NCI-H2029 (cell line): ENCODE measurements at regions not wholly inside any gene's neighbourhood (a gene's known extent, or its start where the extent isn't known, plus 50 kb on each side); places are given as distances from the start of the nearest gene placed in this dataset.

Experiments
- DNase-seq: peaks from one replicate; lab custom pipeline; 2025; lab: John Stamatoyannopoulos, UW

DNA sequence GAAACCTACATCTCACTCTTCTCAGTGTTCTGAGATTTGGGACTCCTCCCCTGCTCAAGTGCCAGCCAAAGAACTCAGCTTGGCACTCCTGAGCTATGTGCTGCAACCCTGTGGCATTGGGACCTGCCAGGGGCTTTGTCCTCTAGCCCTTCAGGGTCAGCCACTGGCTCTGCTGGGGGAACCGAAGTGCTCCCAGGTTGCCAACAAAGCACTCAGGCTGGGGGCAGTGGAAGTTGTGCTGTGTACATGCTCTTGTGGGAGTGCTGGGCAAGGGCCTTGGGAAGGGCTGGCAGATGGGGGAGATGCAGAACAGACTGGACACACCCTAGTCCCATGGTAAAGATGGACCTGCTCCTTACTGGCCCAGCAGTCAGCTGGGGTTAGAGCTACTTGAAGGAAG, 498.6 kb downstream of the CAAP1 start:
- DNase-seq, result no peak

DNA sequence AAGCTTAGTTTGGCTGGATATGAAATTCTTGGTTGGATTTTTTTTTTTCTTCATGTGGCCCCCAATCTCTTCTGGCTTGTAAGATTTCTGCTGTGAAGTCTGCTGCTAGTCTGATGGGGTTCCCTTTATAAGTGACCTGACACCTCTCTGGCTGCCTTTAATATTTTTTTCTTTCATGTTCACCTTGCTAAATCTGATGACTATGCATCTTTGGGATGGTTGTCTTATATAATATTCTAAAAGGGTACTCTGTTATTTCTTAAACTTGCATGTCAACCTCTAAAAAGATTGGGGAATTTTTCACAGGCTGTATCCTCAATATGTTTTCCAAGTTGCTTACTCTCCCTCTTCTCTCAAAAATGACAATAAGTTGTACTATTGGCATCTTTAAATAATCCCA, 500.0 kb downstream of the CAAP1 start:
- no peak for DNase-seq

GRCh38 chr9:26391036-26391435, 501.6 kb downstream of the CAAP1 start:
- DNase-seq, result no peak

DNA sequence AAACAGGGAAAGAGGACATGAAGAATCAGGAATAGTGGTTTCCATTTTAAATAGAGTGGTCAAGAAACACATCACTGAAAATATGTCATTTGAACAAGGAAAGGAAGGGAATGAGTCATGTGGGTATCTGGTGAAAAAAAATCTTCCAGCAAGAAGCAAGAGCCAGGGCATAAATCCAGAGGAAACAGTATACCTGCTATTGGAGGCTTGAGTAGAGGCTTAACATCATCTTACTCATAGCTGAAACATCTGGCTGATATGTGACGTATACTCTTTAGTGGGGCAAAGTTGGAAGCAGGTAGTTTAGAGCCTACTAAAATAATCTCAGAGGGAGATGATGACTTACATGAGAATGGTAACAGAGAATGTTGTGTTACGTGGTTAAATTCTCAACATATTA, 517.2 kb downstream of the CAAP1 start:
- no peak for DNase-seq

- no peak for DNase-seq
Measured at GRCh38 chr9:26373616-26374015, 519.0 kb downstream of the CAAP1 start.

DNA sequence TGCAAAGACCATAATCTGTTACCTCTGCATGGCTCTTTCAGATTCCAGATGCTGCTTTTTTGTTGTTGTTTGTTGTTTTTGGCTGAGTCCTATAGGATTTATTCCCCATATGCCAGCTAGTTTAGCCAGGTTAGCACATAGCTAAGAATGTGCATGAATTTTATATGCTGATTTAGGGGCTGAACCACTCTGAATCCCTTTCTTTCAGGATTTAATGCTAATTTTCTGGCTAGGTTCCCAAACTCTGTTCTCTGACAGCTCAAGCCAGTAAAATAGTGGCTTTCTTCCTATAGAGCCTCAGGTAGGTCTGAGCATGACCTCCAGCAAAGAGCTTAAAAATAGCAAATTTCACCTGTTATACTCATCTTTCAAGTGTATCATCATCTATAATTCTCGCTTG, 521.4 kb downstream of the CAAP1 start:
- no peak for DNase-seq

- no peak for DNase-seq
Measured at GRCh38 chr9:26369093-26369492, 523.5 kb downstream of the CAAP1 start.

GRCh38 chr9:26368241-26368640, 524.4 kb downstream of the CAAP1 start:
- DNase-seq, result no peak

DNA sequence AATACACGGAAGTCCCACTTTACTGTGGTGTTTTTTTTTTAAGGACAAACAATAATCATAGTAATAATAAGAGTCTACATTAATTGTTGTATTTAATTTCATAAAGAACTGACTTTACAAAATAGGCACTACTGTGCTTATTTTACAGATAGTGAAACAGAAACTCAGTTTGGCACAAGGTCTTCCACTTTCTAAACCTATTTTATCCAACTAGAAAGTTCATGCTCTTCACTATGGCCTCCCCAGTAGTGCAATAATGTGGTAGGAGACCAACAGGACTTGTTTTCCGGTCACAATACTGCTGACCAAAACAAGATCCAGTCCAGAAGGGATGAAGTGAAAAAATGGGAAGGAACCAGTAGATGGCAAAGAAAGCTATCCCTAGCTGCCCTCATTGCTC, 531.6 kb downstream of the CAAP1 start:
- no peak for DNase-seq

DNA sequence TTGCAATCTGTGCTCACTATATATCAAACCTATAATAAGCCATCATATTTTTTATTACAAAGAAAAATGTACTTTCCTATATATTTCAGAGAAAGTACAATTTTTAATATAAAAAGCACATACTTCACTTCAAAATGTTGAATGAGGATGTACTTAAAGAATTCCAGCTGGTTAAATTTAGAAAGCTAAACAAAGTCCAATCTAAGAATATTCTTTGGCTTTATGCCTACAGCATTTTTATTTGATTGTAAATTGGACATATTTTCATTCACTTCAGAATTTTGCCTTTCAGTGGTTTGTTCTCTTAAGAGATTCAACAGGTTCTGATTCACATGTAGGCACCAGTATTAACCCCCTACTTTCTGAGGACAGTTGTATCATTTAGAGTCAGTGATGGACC, 533.8 kb downstream of the CAAP1 start:
- no peak for DNase-seq

- peak; percentile 65 for DNase-seq
Measured at GRCh38 chr9:26357803-26358344, 534.7 kb downstream of the CAAP1 start.

DNA sequence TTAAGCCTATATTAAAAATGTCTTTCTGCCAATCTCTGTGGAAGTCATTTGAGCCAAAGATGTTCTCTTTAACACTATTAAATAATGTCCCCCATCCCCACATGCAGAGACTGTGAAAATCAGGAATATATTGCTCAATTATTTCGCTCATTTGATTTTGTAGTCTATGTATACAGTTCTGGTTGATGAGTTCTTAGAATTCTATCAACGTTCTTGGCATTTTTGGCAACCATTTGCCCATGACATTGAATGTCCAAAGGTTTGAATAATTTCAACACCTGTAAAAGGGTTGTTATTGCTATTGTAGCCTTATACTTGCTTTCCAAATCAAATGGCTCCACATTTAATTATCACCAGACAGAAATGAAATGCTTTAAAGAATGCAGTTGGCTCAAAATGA, 536.1 kb downstream of the CAAP1 start:
- no peak for DNase-seq

- no peak for DNase-seq
Measured at GRCh38 chr9:26346942-26347477, 545.6 kb downstream of the CAAP1 start.

DNA sequence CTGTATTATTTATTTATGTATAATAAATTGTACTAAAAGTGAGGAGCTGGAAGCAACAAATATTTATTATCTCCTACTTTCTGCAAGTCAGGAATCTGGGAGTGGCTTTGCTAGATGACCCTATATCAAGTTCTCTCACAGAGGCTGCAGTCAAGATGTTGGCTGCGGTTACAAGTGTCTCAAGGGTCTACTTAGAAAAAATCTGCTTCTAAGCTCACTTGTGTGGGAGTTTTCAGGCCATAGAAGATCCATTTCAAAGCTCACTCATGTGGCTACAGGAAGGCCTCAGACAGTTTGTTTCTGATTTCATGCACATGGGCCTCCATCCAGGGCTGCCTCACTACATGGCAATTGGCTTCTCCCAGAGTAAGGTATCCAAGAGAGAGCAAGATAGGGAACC, 551.1 kb downstream of the CAAP1 start:
- no peak for DNase-seq

- no peak for DNase-seq
Measured at GRCh38 chr9:26339796-26340195, 552.8 kb downstream of the CAAP1 start.

DNA sequence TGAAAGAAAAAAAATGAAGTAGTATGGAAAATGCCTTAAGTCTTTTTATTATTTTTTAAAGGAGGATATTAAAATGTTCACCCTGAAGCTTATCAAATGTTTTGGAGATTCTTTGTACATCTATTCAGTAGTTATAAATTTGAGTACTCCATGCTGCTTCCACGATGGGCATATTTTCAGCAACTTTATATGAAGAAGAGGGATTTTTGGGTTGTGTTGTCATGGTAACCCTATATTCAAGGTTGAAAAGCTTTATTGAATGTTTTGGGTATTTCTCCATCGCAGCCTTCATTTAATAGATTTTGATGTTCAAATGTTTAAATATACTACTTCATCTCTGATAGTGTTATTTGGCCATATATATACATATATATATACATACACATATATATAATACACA, 557.5 kb downstream of the CAAP1 start:
- DNase-seq, result no peak

DNA sequence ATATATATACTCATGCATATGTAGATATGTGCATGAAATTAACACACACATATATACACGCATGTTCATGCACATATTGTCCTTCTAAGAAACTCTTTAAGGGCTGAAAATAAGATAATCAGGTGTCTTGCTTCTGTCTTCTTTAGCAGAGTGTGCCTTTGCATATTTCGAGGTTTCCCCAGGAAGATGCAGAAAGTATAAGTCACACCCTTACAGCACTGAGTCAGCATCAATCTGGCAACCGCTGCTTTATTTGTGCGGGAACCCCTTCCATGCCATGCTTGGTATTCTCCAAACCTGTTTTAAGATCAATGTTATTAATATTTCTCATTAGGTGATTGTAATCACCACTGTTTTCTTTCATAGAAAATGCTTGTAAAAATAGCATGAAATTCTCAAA, 557.9 kb downstream of the CAAP1 start:
- no peak for DNase-seq

DNA sequence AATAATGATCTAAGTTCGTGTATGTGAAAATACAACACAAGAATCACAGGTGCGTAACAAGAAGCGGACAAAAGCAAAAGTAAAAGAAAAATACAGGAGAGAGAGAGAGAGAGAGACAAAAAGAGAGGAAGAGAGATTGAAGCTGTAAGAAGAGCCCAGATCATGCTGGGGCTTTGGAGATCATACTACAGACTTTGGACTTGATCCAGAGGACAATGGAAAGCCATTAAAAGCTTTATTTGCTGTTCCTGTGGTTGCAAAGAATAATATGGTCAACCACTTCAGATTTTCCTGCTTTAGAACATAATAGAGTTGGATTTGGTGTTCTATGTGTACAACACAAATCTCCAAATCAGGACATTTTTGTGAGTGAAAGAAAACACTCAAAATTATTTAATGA, 561.4 kb downstream of the CAAP1 start:
- DNase-seq, result peak; percentile 86

- DNase-seq, result no peak
Measured at GRCh38 chr9:26329974-26330373, 562.6 kb downstream of the CAAP1 start.

GRCh38 chr9:26326563-26326962, 566.0 kb downstream of the CAAP1 start:
- peak; percentile 38 for DNase-seq

DNA sequence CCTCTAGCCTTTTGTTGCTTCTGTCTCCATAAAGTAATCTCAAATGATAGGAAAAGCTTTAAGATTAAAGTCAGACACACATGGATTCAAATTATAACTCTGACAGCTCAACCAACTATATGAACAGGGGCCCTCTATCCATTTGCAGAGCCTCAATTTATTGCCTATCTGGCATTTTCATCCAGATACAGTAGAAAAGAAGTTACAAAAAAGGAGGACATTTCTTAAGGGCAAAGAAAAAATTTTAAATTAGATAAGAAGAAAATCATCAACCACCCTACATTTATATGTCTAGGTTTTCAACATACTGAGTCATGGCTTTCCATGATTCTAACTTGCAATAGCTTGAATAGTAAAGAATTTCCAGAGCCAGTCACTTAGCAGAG, 567.2 kb downstream of the CAAP1 start:
- no peak for DNase-seq

DNA sequence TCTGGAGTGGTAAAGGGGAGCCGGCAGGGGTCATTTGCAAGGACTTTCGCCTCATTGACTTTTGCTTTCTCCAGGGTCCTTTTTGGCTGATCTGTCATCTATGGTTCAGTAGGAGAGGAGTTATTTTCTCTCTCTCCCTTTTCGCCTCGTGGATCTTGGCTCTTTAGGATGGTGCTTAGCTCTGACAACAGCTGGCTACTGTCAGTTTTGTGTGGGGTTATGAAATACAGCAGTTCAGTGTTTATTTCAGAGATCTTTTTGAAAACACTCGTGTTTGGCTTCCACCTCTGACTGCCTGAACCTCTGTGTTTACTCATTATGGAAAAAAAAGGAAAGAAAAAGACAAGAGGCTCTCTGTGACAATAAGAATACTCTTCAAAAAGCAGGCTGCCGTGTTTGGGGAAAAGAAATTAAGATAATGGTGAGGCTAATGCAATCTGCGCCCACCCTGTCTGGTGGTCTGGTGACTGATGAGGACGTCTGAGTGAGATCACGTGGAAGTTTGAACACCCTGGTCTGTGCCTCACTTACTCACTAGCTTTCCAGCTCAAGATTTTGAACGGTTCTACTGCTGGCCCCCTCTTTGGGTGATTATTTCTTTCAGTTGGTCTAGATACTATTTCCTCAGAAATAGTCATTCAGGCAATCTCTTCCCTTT, 567.7 kb downstream of the CAAP1 start:
- DNase-seq, result no peak

GRCh38 chr9:26321935-26322334, 570.7 kb downstream of the CAAP1 start:
- DNase-seq, result no peak

- DNase-seq, result no peak
Measured at GRCh38 chr9:26319859-26320258, 572.7 kb downstream of the CAAP1 start.
